H1 (cell line): ENCODE measurements at regions not wholly inside any gene's neighbourhood (a gene's known extent, or its start where the extent isn't known, plus 50 kb on each side); places are given as distances from the start of the nearest gene placed in this dataset.

Experiments used
- CHD1 ChIP-seq: IDR thresholded peaks from 2 replicates; pipeline ENCODE4 v1.6.1; 2012; ENCODE audit warnings: low read depth, low read length, improper control_type of control experiment
- CHD2 ChIP-seq: IDR thresholded peaks from 2 replicates; pipeline ENCODE4 v1.6.1; 2012; ENCODE audit warnings: low read length, improper control_type of control experiment
- KDM1A ChIP-seq: fragments of 200-600, 300-600 bp; sonication (generic); IDR thresholded peaks from 2 replicates; pipeline ENCODE4 v1.7.1; 2016; ENCODE audit warnings: mild to moderate bottlenecking, low read length, borderline replicate concordance
- NANOG ChIP-seq: IDR thresholded peaks from 2 replicates; pipeline ENCODE4 v1.6.1; 2011; ENCODE audit warnings: low read length, low read depth, mild to moderate bottlenecking, inconsistent platforms; ENCODE audit not compliant: insufficient read depth, poor library complexity, severe bottlenecking
- SIN3A ChIP-seq, 2 experiments: IDR thresholded peaks in 1 of 2; conservative IDR thresholded peaks in 1 of 2; 2 replicates each; pipeline ENCODE4 v1.6.1; 2011 to 2012; ENCODE audit warnings: low read length in 2 of 2, improper control_type of control experiment in 1 of 2, low read depth in 1 of 2, mild to moderate bottlenecking in 1 of 2
- SP4 ChIP-seq: IDR thresholded peaks from 2 replicates; pipeline ENCODE4 v1.6.1; 2012; ENCODE audit warnings: low read length, inconsistent platforms

- TF ChIP-seq NANOG (no peak), SIN3A (conservative IDR thresholded peaks at IDR 0.05 in 1 of 2, IDR thresholded peaks at IDR 0.05 in 1 of 2; ENCODE audit: low read depth in 1 of 2, low read length in 2 of 2) (no peak), CHD1 (no peak), SP4 (no peak), KDM1A (no peak), CHD2 (no peak)
Observed at GRCh38 chr14:87434680-87435079, 558.3 kb downstream of the GALC start (continued).
